Erythroblast (primary cell): ENCODE measurements at regions not wholly inside any gene's neighbourhood (a gene's known extent, or its start where the extent isn't known, plus 50 kb on each side); places are given as distances from the start of the nearest gene placed in this dataset.

Experiments
- GATA1 ChIP-seq: IDR thresholded peaks from 2 replicates; pipeline ENCODE4 v1.6.1; 2011; ENCODE audit warnings: low read depth, mild to moderate bottlenecking, control low read depth, low read length, moderate library complexity
- POLR2A ChIP-seq: IDR thresholded peaks from 2 replicates; pipeline ENCODE4 v1.6.1; 2011; ENCODE audit warnings: mild to moderate bottlenecking, low read length

DNA sequence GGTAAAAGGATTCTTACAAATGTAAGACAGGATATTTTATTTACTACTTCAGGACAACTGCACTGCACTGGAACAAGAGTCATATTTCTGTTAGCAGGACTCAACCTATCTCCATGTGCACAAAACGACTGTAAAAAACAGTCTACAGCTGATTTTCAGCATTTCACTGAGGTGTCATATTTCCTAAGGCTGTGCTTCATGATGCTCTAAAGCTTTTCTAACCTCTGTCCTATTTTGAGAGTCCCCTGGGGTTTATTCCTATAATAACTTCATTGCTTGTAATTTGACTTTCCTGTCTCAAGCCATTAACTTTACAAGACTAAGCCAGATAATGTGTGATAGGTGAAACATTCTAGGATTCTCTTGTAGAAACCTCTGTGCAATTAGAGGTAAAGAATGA lies 472.3 kb downstream of the HINT1 start:
- no peak for TF ChIP-seq POLR2A
- no peak for TF ChIP-seq GATA1
